ENCODE measurements at regions not wholly inside any gene's neighbourhood (a gene's known extent, or its start where the extent isn't known, plus 50 kb on each side); places are given as distances from the start of the nearest gene placed in this dataset.

GRCh38 chr5:54655761-54656160 is 138.2 kb downstream of the SNX18 start:
- Histone ChIP-seq H3K4me3 (ENCODE audit: low read depth, low read length) (no peak overlapping the region), H3K27me3 (ENCODE audit: control insufficient read depth, insufficient read depth, low read length) (no peaks in the 10 kb centered on the region), H3K4me1 (ENCODE audit: control insufficient read depth, insufficient read depth, low read length) (no peaks in the 10 kb centered on the region), H3K9ac (ENCODE audit: low read length) (no peak overlapping the region), H3K27ac (ENCODE audit: low read depth, low read length) (no peak overlapping the region), H3K36me3 (ENCODE audit: control insufficient read depth, insufficient read depth, low read length) (no peaks in the 10 kb centered on the region), H3K9me3 (ENCODE audit: control insufficient read depth, insufficient read depth, low read depth, low read length) (no peaks in the 10 kb centered on the region)

GRCh38 chr5:54655266-54655665 is 137.7 kb downstream of the SNX18 start:
- Histone ChIP-seq H3K4me3 (ENCODE audit: low read depth, low read length) (no peak overlapping the region), H3K9ac (ENCODE audit: low read length) (no peak overlapping the region), H3K4me1 (ENCODE audit: control insufficient read depth, insufficient read depth, low read length) (no peaks in the 10 kb centered on the region), H3K27me3 (ENCODE audit: control insufficient read depth, insufficient read depth, low read length) (no peaks in the 10 kb centered on the region), H3K9me3 (ENCODE audit: control insufficient read depth, insufficient read depth, low read depth, low read length) (no peaks in the 10 kb centered on the region), H3K27ac (ENCODE audit: low read depth, low read length) (no peak overlapping the region), H3K36me3 (ENCODE audit: control insufficient read depth, insufficient read depth, low read length) (no peaks in the 10 kb centered on the region)

- H3K27ac ChIP-seq (ENCODE audit: low read depth, low read length): no peak overlapping the region
- no peak overlapping the region for H3K9ac ChIP-seq (ENCODE audit: low read length)
- H3K9me3 ChIP-seq (ENCODE audit: control insufficient read depth, insufficient read depth, low read depth, low read length): no peaks in the 10 kb centered on the region
- no peaks in the 10 kb centered on the region for H3K27me3 ChIP-seq (ENCODE audit: control insufficient read depth, insufficient read depth, low read length)
- no peaks in the 10 kb centered on the region for H3K36me3 ChIP-seq (ENCODE audit: control insufficient read depth, insufficient read depth, low read length)
- no peaks in the 10 kb centered on the region for H3K4me1 ChIP-seq (ENCODE audit: control insufficient read depth, insufficient read depth, low read length)
- H3K4me3 ChIP-seq (ENCODE audit: low read depth, low read length): no peak overlapping the region
These were observed 136.5 kb downstream of the SNX18 start for GRCh38 chr5:54653956-54654614.

- no peak overlapping the region for H3K27ac ChIP-seq (ENCODE audit: low read depth, low read length)
- peaks cover 3% of the 10 kb centered on the region for H3K9me3 ChIP-seq (ENCODE audit: control insufficient read depth, insufficient read depth, low read depth, low read length)
- H3K9ac ChIP-seq (ENCODE audit: low read length): no peak overlapping the region
- peaks cover 2% of the 10 kb centered on the region for H3K4me1 ChIP-seq (ENCODE audit: control insufficient read depth, insufficient read depth, low read length)
- no peak overlapping the region for H3K4me3 ChIP-seq (ENCODE audit: low read depth, low read length)
- no peaks in the 10 kb centered on the region for H3K27me3 ChIP-seq (ENCODE audit: control insufficient read depth, insufficient read depth, low read length)
- no peaks in the 10 kb centered on the region for H3K36me3 ChIP-seq (ENCODE audit: control insufficient read depth, insufficient read depth, low read length)
These were observed 134.0 kb downstream of the SNX18 start for GRCh38 chr5:54651482-54652076.

- Histone ChIP-seq H3K36me3 (ENCODE audit: control insufficient read depth, insufficient read depth, low read length) (no peaks in the 10 kb centered on the region), H3K4me1 (ENCODE audit: control insufficient read depth, insufficient read depth, low read length) (peaks cover 6% of the 10 kb centered on the region), H3K27me3 (ENCODE audit: control insufficient read depth, insufficient read depth, low read length) (no peaks in the 10 kb centered on the region), H3K4me3 (ENCODE audit: low read depth, low read length) (no peak overlapping the region), H3K9me3 (ENCODE audit: control insufficient read depth, insufficient read depth, low read depth, low read length) (peaks cover 3% of the 10 kb centered on the region), H3K27ac (ENCODE audit: low read depth, low read length) (no peak overlapping the region), H3K9ac (ENCODE audit: low read length) (no peak overlapping the region)
These were observed 131.5 kb downstream of the SNX18 start for GRCh38 chr5:54649041-54649504.

GRCh38 chr5:54646356-54647101 is 129.0 kb downstream of the SNX18 start:
- no peak overlapping the region for H3K4me3 ChIP-seq (ENCODE audit: low read depth, low read length)
- H3K27me3 ChIP-seq (ENCODE audit: control insufficient read depth, insufficient read depth, low read length): no peaks in the 10 kb centered on the region
- no peak overlapping the region for H3K9ac ChIP-seq (ENCODE audit: low read length)
- no peak overlapping the region for H3K27ac ChIP-seq (ENCODE audit: low read depth, low read length)
- H3K36me3 ChIP-seq (ENCODE audit: control insufficient read depth, insufficient read depth, low read length): no peaks in the 10 kb centered on the region
- peaks cover 6% of the 10 kb centered on the region for H3K4me1 ChIP-seq (ENCODE audit: control insufficient read depth, insufficient read depth, low read length)
- H3K9me3 ChIP-seq (ENCODE audit: control insufficient read depth, insufficient read depth, low read depth, low read length): peaks cover 3% of the 10 kb centered on the region

GRCh38 chr5:54645882-54646355 is 128.4 kb downstream of the SNX18 start:
- no peak overlapping the region for H3K4me3 ChIP-seq (ENCODE audit: low read depth, low read length)
- peaks cover 6% of the 10 kb centered on the region for H3K4me1 ChIP-seq (ENCODE audit: control insufficient read depth, insufficient read depth, low read length)
- H3K27me3 ChIP-seq (ENCODE audit: control insufficient read depth, insufficient read depth, low read length): no peaks in the 10 kb centered on the region
- no peak overlapping the region for H3K27ac ChIP-seq (ENCODE audit: low read depth, low read length)
- H3K36me3 ChIP-seq (ENCODE audit: control insufficient read depth, insufficient read depth, low read length): no peaks in the 10 kb centered on the region
- peaks cover 3% of the 10 kb centered on the region for H3K9me3 ChIP-seq (ENCODE audit: control insufficient read depth, insufficient read depth, low read depth, low read length)
- H3K9ac ChIP-seq (ENCODE audit: low read length): no peak overlapping the region

GRCh38 chr5:54644226-54644625 is 126.7 kb downstream of the SNX18 start:
- Histone ChIP-seq H3K9me3 (ENCODE audit: control insufficient read depth, insufficient read depth, low read depth, low read length) (peaks cover 3% of the 10 kb centered on the region), H3K9ac (ENCODE audit: low read length) (no peak overlapping the region), H3K27me3 (ENCODE audit: control insufficient read depth, insufficient read depth, low read length) (no peaks in the 10 kb centered on the region), H3K36me3 (ENCODE audit: control insufficient read depth, insufficient read depth, low read length) (no peaks in the 10 kb centered on the region), H3K4me1 (ENCODE audit: control insufficient read depth, insufficient read depth, low read length) (peaks cover 6% of the 10 kb centered on the region), H3K4me3 (ENCODE audit: low read depth, low read length) (no peak overlapping the region), H3K27ac (ENCODE audit: low read depth, low read length) (no peak overlapping the region)

GRCh38 chr5:54643685-54644106 is 126.1 kb downstream of the SNX18 start:
- Histone ChIP-seq H3K4me3 (ENCODE audit: low read depth, low read length) (no peak overlapping the region), H3K9ac (ENCODE audit: low read length) (no peak overlapping the region), H3K27me3 (ENCODE audit: control insufficient read depth, insufficient read depth, low read length) (no peaks in the 10 kb centered on the region), H3K9me3 (ENCODE audit: control insufficient read depth, insufficient read depth, low read depth, low read length) (peaks cover 3% of the 10 kb centered on the region), H3K4me1 (ENCODE audit: control insufficient read depth, insufficient read depth, low read length) (peaks cover 6% of the 10 kb centered on the region), H3K36me3 (ENCODE audit: control insufficient read depth, insufficient read depth, low read length) (no peaks in the 10 kb centered on the region), H3K27ac (ENCODE audit: low read depth, low read length) (no peak overlapping the region)

- Histone ChIP-seq H3K9ac (ENCODE audit: low read length) (no peak overlapping the region), H3K4me3 (ENCODE audit: low read depth, low read length) (no peak overlapping the region), H3K27ac (ENCODE audit: low read depth, low read length) (no peak overlapping the region), H3K9me3 (ENCODE audit: control insufficient read depth, insufficient read depth, low read depth, low read length) (no peaks in the 10 kb centered on the region), H3K27me3 (ENCODE audit: control insufficient read depth, insufficient read depth, low read length) (no peaks in the 10 kb centered on the region), H3K4me1 (ENCODE audit: control insufficient read depth, insufficient read depth, low read length) (no peaks in the 10 kb centered on the region), H3K36me3 (ENCODE audit: control insufficient read depth, insufficient read depth, low read length) (no peaks in the 10 kb centered on the region)
These were observed 122.1 kb downstream of the SNX18 start for GRCh38 chr5:54639621-54640020.

GRCh38 chr5:54638106-54638505 is 120.5 kb downstream of the SNX18 start:
- Histone ChIP-seq H3K9me3 (ENCODE audit: control insufficient read depth, insufficient read depth, low read depth, low read length) (no peaks in the 10 kb centered on the region), H3K27me3 (ENCODE audit: control insufficient read depth, insufficient read depth, low read length) (no peaks in the 10 kb centered on the region), H3K4me1 (ENCODE audit: control insufficient read depth, insufficient read depth, low read length) (no peaks in the 10 kb centered on the region), H3K4me3 (ENCODE audit: low read depth, low read length) (no peak overlapping the region), H3K27ac (ENCODE audit: low read depth, low read length) (no peak overlapping the region), H3K36me3 (ENCODE audit: control insufficient read depth, insufficient read depth, low read length) (no peaks in the 10 kb centered on the region), H3K9ac (ENCODE audit: low read length) (no peak overlapping the region)

All from HUES6 (cell line).